K562 (cell line): ENCODE measurements at regions not wholly inside any gene's neighbourhood (a gene's known extent, or its start where the extent isn't known, plus 50 kb on each side); places are given as distances from the start of the nearest gene placed in this dataset.
A peak's percentile ranks its signal among the peaks of the same experiment; 100 is the strongest.

Experiments
- CXXC5 ChIP-seq: fragments of 250-450 bp; sonication (Bioruptor Pico); IDR thresholded peaks from 2 replicates; pipeline ENCODE4 v1.8.0; 2022; ENCODE audit warnings: inconsistent platforms, mild to moderate bottlenecking, moderate library complexity
- EHMT2 ChIP-seq: fragments of 450-650 bp; IDR thresholded peaks from 2 replicates; pipeline ENCODE4 v1.6.1; 2018; ENCODE audit warnings: antibody characterized with exemption
- FOXK1 ChIP-seq: sonication (generic); formaldehyde crosslinking; IDR thresholded peaks from 2 replicates; pipeline ENCODE4 v1.8.0; 2022; ENCODE audit warnings: missing genetic modification reagents, mild to moderate bottlenecking, borderline replicate concordance
- HDAC2 ChIP-seq: fragments of 450-650 bp; IDR thresholded peaks from 2 replicates; pipeline ENCODE4 v1.6.1; 2016; ENCODE audit warnings: mild to moderate bottlenecking
- L3MBTL2 ChIP-seq: fragments of 450-650 bp; IDR thresholded peaks from 2 replicates; pipeline ENCODE4 v1.6.1; 2016; ENCODE audit warnings: mild to moderate bottlenecking, moderate library complexity
- SP1 ChIP-seq: sonication (generic); formaldehyde crosslinking; IDR thresholded peaks from 2 replicates; pipeline ENCODE4 v1.8.1; 2022; ENCODE audit warnings: mild to moderate bottlenecking, missing genetic modification reagents
- TEAD1 ChIP-seq, 2 experiments: fragments of 450-650 bp in 1 of 2; sonication (generic) in 1 of 2; formaldehyde crosslinking; IDR thresholded peaks; 2 replicates each; pipeline versions ENCODE4 v1.4.0 to v1.8.0; 2020 to 2022; ENCODE audit warnings: mild to moderate bottlenecking in 2 of 2, missing genetic modification reagents in 1 of 2
- TRIM24 ChIP-seq, 2 experiments: fragments of 450-650 bp; IDR thresholded peaks; 2 replicates each; pipeline ENCODE4 v1.6.1; 2016
- YY1 ChIP-seq, 3 experiments: IDR thresholded peaks; 2 replicates each; pipeline ENCODE4 v1.6.1; 2011; ENCODE audit warnings: low read length in 2 of 3, mild to moderate bottlenecking in 2 of 3, moderate library complexity in 2 of 3, borderline replicate concordance in 1 of 3, control low read depth in 1 of 3, low read depth in 1 of 3; ENCODE audit not compliant: insufficient read depth in 3 of 3, insufficient replicate concordance in 2 of 3, control insufficient read depth in 1 of 3, insufficient read length in 1 of 3; ENCODE audit errors: extremely low read depth in 1 of 3
- TF ChIP-seq, protein P1 (sequence below): fragments of 450-650 bp; IDR thresholded peaks from 2 replicates; pipeline ENCODE4 v1.6.1; 2016; ENCODE audit warnings: missing biosample characterization, missing genetic modification characterization
- TF ChIP-seq, protein P2 (sequence below): fragments of 450-650 bp; formaldehyde crosslinking; IDR thresholded peaks from 2 replicates; pipeline ENCODE4 v1.4.0; 2020; ENCODE audit warnings: mild to moderate bottlenecking, moderate library complexity
- TF ChIP-seq, protein P3 (sequence below): sonication (generic); formaldehyde crosslinking; IDR thresholded peaks from 2 replicates; pipeline ENCODE4 v1.8.0; 2022; ENCODE audit warnings: missing genetic modification reagents, mild to moderate bottlenecking, moderate library complexity, borderline replicate concordance
- TF ChIP-seq, protein P4 (sequence below): fragments of 450-650 bp; IDR thresholded peaks from 2 replicates; pipeline ENCODE4 v1.6.1; 2018; ENCODE audit not compliant: partially characterized antibody
- TF ChIP-seq, protein P5 (sequence below): fragments of 250-450 bp; sonication (Bioruptor Pico); IDR thresholded peaks from 2 replicates; pipeline ENCODE4 v1.5.0; 2021; ENCODE audit warnings: mild to moderate bottlenecking, borderline replicate concordance
- TF ChIP-seq, protein P6 (sequence below): fragments of 250-450 bp; sonication (Bioruptor Pico); IDR thresholded peaks from 2 replicates; pipeline ENCODE4 v1.9.0; 2021; ENCODE audit warnings: mild to moderate bottlenecking, inconsistent platforms

DNA sequence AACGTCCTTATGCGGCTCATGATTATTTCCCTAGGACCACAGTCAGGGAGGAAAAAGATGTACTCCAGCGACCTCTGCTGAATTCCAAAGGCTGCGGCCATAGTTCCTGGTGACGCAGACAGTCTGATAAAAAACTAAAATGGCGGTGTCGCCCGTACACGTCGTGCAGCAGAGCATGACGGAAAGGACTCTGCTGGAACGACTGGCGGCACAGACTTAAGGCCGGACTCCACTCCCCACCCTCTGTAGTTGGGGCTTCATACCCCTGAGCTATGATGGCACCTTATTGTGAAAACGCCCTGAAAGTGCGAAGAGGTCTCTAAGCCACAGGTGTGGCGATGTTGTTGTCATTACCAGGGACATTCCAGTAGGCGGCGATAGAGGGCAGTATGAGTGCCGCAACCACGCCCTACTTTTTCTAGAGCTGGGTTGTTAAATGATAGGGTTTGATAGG lies 90.0 kb upstream of the EDA2R start (continued):
- peak; percentile 70; the same call in 1 of the 2 replicates for TF ChIP-seq EHMT2
- TF ChIP-seq L3MBTL2: peak; percentile 37; the same call in 1 of the 2 replicates
- TF ChIP-seq HDAC2: 0 out of 2 replicates have a peak, but pooled peaks have one; percentile 19
- peak; percentile 60; the same call in 1 of the 2 replicates for TF ChIP-seq FOXK1
- TF ChIP-seq, protein P1, sequence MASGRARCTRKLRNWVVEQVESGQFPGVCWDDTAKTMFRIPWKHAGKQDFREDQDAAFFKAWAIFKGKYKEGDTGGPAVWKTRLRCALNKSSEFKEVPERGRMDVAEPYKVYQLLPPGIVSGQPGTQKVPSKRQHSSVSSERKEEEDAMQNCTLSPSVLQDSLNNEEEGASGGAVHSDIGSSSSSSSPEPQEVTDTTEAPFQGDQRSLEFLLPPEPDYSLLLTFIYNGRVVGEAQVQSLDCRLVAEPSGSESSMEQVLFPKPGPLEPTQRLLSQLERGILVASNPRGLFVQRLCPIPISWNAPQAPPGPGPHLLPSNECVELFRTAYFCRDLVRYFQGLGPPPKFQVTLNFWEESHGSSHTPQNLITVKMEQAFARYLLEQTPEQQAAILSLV (tag): no peak
- TF ChIP-seq SP1 (CRISPR knock-in tag): peak; percentile 31; the same call in 1 of the 2 replicates
- TF ChIP-seq, protein P2, sequence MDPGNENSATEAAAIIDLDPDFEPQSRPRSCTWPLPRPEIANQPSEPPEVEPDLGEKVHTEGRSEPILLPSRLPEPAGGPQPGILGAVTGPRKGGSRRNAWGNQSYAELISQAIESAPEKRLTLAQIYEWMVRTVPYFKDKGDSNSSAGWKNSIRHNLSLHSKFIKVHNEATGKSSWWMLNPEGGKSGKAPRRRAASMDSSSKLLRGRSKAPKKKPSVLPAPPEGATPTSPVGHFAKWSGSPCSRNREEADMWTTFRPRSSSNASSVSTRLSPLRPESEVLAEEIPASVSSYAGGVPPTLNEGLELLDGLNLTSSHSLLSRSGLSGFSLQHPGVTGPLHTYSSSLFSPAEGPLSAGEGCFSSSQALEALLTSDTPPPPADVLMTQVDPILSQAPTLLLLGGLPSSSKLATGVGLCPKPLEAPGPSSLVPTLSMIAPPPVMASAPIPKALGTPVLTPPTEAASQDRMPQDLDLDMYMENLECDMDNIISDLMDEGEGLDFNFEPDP (CRISPR knock-in tag): no peak
- peak; percentile 47 for TF ChIP-seq CXXC5 (CRISPR knock-in tag)
- peak; percentile 70 to 91 (median 80) for TF ChIP-seq YY1 (IDR thresholded peaks at IDR 0.05; ENCODE audit: borderline replicate concordance in 1 of 3, control insufficient read depth in 1 of 3, extremely low read depth in 1 of 3, insufficient read depth in 3 of 3, insufficient read length in 1 of 3, insufficient replicate concordance in 2 of 3, low read depth in 1 of 3, low read length in 2 of 3)
- TF ChIP-seq, protein P3, sequence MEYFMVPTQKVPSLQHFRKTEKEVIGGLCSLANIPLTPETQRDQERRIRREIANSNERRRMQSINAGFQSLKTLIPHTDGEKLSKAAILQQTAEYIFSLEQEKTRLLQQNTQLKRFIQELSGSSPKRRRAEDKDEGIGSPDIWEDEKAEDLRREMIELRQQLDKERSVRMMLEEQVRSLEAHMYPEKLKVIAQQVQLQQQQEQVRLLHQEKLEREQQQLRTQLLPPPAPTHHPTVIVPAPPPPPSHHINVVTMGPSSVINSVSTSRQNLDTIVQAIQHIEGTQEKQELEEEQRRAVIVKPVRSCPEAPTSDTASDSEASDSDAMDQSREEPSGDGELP (CRISPR knock-in tag): peak; percentile 30; the same call in 1 of the 2 replicates
- TF ChIP-seq, protein P4, sequence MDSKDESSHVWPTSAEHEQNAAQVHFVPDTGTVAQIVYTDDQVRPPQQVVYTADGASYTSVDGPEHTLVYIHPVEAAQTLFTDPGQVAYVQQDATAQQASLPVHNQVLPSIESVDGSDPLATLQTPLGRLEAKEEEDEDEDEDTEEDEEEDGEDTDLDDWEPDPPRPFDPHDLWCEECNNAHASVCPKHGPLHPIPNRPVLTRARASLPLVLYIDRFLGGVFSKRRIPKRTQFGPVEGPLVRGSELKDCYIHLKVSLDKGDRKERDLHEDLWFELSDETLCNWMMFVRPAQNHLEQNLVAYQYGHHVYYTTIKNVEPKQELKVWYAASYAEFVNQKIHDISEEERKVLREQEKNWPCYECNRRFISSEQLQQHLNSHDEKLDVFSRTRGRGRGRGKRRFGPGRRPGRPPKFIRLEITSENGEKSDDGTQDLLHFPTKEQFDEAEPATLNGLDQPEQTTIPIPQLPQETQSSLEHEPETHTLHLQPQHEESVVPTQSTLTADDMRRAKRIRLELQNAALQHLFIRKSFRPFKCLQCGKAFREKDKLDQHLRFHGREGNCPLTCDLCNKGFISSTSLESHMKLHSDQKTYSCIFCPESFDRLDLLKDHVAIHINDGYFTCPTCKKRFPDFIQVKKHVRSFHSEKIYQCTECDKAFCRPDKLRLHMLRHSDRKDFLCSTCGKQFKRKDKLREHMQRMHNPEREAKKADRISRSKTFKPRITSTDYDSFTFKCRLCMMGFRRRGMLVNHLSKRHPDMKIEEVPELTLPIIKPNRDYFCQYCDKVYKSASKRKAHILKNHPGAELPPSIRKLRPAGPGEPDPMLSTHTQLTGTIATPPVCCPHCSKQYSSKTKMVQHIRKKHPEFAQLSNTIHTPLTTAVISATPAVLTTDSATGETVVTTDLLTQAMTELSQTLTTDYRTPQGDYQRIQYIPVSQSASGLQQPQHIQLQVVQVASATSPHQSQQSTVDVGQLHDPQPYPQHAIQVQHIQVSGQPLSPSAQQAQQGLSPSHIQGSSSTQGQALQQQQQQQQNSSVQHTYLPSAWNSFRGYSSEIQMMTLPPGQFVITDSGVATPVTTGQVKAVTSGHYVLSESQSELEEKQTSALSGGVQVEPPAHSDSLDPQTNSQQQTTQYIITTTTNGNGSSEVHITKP: peak; percentile 39
- TF ChIP-seq, protein P5, sequence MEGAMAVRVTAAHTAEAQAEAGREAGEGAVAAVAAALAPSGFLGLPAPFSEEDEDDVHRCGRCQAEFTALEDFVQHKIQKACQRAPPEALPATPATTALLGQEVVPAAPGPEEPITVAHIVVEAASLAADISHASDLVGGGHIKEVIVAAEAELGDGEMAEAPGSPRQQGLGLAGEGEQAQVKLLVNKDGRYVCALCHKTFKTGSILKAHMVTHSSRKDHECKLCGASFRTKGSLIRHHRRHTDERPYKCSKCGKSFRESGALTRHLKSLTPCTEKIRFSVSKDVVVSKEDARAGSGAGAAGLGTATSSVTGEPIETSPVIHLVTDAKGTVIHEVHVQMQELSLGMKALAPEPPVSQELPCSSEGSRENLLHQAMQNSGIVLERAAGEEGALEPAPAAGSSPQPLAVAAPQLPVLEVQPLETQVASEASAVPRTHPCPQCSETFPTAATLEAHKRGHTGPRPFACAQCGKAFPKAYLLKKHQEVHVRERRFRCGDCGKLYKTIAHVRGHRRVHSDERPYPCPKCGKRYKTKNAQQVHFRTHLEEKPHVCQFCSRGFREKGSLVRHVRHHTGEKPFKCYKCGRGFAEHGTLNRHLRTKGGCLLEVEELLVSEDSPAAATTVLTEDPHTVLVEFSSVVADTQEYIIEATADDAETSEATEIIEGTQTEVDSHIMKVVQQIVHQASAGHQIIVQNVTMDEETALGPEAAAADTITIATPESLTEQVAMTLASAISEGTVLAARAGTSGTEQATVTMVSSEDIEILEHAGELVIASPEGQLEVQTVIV: peak; percentile 75; the same call in 1 of the 2 replicates
- peak; percentile 83 to 88 for TF ChIP-seq TEAD1 (CRISPR knock-in tag; IDR thresholded peaks at IDR 0.05)
- TF ChIP-seq, protein P6, sequence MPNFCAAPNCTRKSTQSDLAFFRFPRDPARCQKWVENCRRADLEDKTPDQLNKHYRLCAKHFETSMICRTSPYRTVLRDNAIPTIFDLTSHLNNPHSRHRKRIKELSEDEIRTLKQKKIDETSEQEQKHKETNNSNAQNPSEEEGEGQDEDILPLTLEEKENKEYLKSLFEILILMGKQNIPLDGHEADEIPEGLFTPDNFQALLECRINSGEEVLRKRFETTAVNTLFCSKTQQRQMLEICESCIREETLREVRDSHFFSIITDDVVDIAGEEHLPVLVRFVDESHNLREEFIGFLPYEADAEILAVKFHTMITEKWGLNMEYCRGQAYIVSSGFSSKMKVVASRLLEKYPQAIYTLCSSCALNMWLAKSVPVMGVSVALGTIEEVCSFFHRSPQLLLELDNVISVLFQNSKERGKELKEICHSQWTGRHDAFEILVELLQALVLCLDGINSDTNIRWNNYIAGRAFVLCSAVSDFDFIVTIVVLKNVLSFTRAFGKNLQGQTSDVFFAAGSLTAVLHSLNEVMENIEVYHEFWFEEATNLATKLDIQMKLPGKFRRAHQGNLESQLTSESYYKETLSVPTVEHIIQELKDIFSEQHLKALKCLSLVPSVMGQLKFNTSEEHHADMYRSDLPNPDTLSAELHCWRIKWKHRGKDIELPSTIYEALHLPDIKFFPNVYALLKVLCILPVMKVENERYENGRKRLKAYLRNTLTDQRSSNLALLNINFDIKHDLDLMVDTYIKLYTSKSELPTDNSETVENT (CRISPR knock-in tag): no peak
- no peak for TF ChIP-seq TRIM24 (IDR thresholded peaks at IDR 0.05)
